K562 (cell line): ENCODE measurements at regions not wholly inside any gene's neighbourhood (a gene's known extent, or its start where the extent isn't known, plus 50 kb on each side); places are given as distances from the start of the nearest gene placed in this dataset.

Experiments
- ADNP ChIP-seq: fragments of 200-800 bp; sonication (Bioruptor generic); IDR thresholded peaks from 2 replicates; pipeline ENCODE4 v1.6.1; 2016; ENCODE audit warnings: missing genetic modification characterization, missing compliant biosample characterization
- ATF7 ChIP-seq: fragments of 450-650 bp; IDR thresholded peaks from 2 replicates; pipeline ENCODE4 v1.7.1; 2014; ENCODE audit warnings: mild to moderate bottlenecking, moderate library complexity
- GTF2F1 ChIP-seq: IDR thresholded peaks from 2 replicates; pipeline ENCODE4 v1.6.1; 2011; ENCODE audit warnings: low read depth, low read length, improper control_type of control experiment
- NELFE ChIP-seq: IDR thresholded peaks from 2 replicates; pipeline ENCODE4 v1.6.1; 2011; ENCODE audit warnings: mild to moderate bottlenecking; ENCODE audit not compliant: insufficient read depth, insufficient read length
- NFE2 ChIP-seq: IDR thresholded peaks from 2 replicates; pipeline ENCODE4 v1.6.1; 2014; ENCODE audit warnings: antibody characterized with exemption, low read depth
- NR2C1 ChIP-seq, 2 experiments: fragments of 450-650 bp; IDR thresholded peaks; 2 replicates each; pipeline ENCODE4 v1.6.1; 2017; ENCODE audit warnings: mild to moderate bottlenecking in 2 of 2, antibody characterized with exemption in 1 of 2, inconsistent platforms in 1 of 2, missing compliant biosample characterization in 1 of 2, missing genetic modification characterization in 1 of 2
- OTX1 ChIP-seq: fragments of 450-650 bp; formaldehyde crosslinking; IDR thresholded peaks from 2 replicates; pipeline ENCODE4 v1.4.0; 2022; ENCODE audit warnings: mild to moderate bottlenecking
- PHTF2 ChIP-seq: fragments of 250-450 bp; sonication (Bioruptor Pico); IDR thresholded peaks from 2 replicates; pipeline ENCODE4 v1.5.0; 2021; ENCODE audit warnings: mild to moderate bottlenecking
- RFX7 ChIP-seq: fragments of 250-450 bp; sonication (Bioruptor Pico); IDR thresholded peaks from 2 replicates; pipeline ENCODE4 v1.5.1; 2021; ENCODE audit warnings: mild to moderate bottlenecking
- SMARCB1 ChIP-seq: IDR thresholded peaks from 2 replicates; pipeline ENCODE4 v1.6.1; 2011; ENCODE audit warnings: improper control_type of control experiment, low read depth; ENCODE audit not compliant: insufficient read length
- TAF9B ChIP-seq: fragments of 450-650 bp; IDR thresholded peaks from 2 replicates; pipeline ENCODE4 v1.6.1; 2018; ENCODE audit warnings: mild to moderate bottlenecking; ENCODE audit not compliant: partially characterized antibody
- TAL1 ChIP-seq: fragments of 450-650 bp; IDR thresholded peaks from 2 replicates; pipeline ENCODE4 v1.6.1; 2016; ENCODE audit warnings: mild to moderate bottlenecking
- TOE1 ChIP-seq, 2 experiments: fragments of 450-650 bp in 1 of 2; sonication (generic) in 1 of 2; formaldehyde crosslinking in 1 of 2; IDR thresholded peaks; 2 replicates each; pipeline versions ENCODE4 v1.7.1 to v1.8.0; 2016 to 2022; ENCODE audit warnings: borderline replicate concordance in 2 of 2, mild to moderate bottlenecking in 2 of 2, antibody characterized with exemption in 1 of 2, inconsistent platforms in 1 of 2, low read depth in 1 of 2, missing genetic modification reagents in 1 of 2, moderate library complexity in 1 of 2
- YBX1 ChIP-seq: fragments of 450-650 bp; IDR thresholded peaks from 2 replicates; pipeline ENCODE4 v1.7.1; 2016; ENCODE audit warnings: mild to moderate bottlenecking
- ZBTB17 ChIP-seq: fragments of 450-650 bp; formaldehyde crosslinking; IDR thresholded peaks from 2 replicates; pipeline ENCODE4 v1.4.0; 2020; ENCODE audit warnings: mild to moderate bottlenecking
- ZBTB26 ChIP-seq: fragments of 450-650 bp; formaldehyde crosslinking; IDR thresholded peaks from 2 replicates; pipeline ENCODE4 v1.4.0; 2022; ENCODE audit warnings: missing genetic modification characterization
- ZNF121 ChIP-seq: sonication (generic); formaldehyde crosslinking; conservative IDR thresholded peaks from 2 replicates; pipeline ENCODE4 v1.8.0; 2022; ENCODE audit warnings: missing genetic modification reagents
- ZNF764 ChIP-seq: fragments of 250-450 bp; sonication (Bioruptor Pico); IDR thresholded peaks from 2 replicates; pipeline ENCODE4 v1.4.0; 2020; ENCODE audit warnings: low read depth, mild to moderate bottlenecking, moderate library complexity
- TF ChIP-seq, protein P1 (sequence below): fragments of 450-650 bp; IDR thresholded peaks from 2 replicates; pipeline ENCODE4 v1.6.1; 2018; ENCODE audit warnings: mild to moderate bottlenecking, low read depth; ENCODE audit not compliant: partially characterized antibody
- TF ChIP-seq, protein P2 (sequence below): IDR thresholded peaks from 2 replicates; pipeline ENCODE4 v1.6.1; 2011; ENCODE audit not compliant: insufficient read length; ENCODE audit errors: extremely low read depth
- TF ChIP-seq, protein P3 (sequence below): fragments of 250-450 bp; sonication (Bioruptor Pico); IDR thresholded peaks from 2 replicates; pipeline ENCODE4 v1.6.1; 2021; ENCODE audit warnings: mild to moderate bottlenecking
- TF ChIP-seq, protein P4 (sequence below): fragments of 450-650 bp; formaldehyde crosslinking; conservative IDR thresholded peaks from 2 replicates; pipeline ENCODE4 v1.4.0; 2022; ENCODE audit warnings: mild to moderate bottlenecking, missing genetic modification characterization

DNA sequence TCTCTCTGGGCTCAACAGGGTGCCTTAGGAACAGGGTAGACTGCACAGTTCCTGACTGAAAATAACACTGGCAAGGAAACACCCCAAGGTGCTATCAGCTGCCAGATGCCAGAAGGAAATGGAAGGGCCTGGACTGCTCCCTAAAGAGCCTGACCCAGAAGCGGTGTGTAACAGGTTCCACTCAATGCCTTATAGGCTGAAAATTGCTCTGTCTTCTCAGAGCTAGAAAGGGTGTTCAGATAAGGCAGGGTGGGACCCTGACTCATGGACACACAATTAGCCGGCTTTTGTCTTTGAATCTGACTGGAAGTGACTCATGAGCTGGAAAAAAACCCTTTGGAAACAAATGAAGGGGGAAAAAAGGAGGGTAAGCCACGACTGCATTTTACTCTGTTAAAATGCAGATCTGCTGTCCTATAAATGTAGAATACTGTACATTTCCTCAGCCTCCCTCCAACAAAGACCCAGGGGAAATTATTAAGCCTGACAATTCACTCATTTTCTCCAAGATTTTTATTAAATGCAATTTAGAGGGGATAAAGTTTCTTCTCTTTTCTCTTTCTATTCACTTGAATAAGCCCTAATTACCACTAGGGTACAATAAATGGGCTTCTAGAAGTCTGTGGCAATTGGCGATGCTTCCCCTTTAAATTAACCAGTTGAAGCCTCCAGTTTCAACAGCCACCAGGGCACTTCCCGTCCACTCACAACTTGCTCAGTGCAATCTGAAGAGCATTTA lies 160.2 kb upstream of the TBL1XR1 start (continued):
- TF ChIP-seq ADNP, result peak; percentile 79; the same call in 1 of the 2 replicates
- no peak for TF ChIP-seq SMARCB1
- peak; percentile 64 for TF ChIP-seq ATF7
- TF ChIP-seq ZNF121 (CRISPR knock-in tag), result no peak
- no peak for TF ChIP-seq PHTF2
- no peak for TF ChIP-seq NR2C1 (IDR thresholded peaks at IDR 0.05)
- TF ChIP-seq NR2C1 (tag; IDR thresholded peaks at IDR 0.05), result peak; percentile 31; the same call in 1 of the 2 replicates
- TF ChIP-seq GTF2F1, result no peak
- TF ChIP-seq, protein P1, sequence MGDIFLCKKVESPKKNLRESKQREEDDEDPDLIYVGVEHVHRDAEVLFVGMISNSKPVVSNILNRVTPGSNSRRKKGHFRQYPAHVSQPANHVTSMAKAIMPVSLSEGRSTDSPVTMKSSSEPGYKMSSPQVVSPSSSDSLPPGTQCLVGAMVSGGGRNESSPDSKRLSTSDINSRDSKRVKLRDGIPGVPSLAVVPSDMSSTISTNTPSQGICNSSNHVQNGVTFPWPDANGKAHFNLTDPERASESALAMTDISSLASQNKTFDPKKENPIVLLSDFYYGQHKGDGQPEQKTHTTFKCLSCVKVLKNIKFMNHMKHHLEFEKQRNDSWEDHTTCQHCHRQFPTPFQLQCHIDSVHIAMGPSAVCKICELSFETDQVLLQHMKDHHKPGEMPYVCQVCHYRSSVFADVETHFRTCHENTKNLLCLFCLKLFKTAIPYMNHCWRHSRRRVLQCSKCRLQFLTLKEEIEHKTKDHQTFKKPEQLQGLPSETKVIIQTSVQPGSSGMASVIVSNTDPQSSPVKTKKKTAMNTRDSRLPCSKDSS, result no peak
- TF ChIP-seq NELFE, result no peak
- TF ChIP-seq ZBTB17 (CRISPR knock-in tag), result no peak
- no peak for TF ChIP-seq ZNF764 (CRISPR knock-in tag)
- TF ChIP-seq NFE2, result peak; percentile 79
- TF ChIP-seq, protein P2, sequence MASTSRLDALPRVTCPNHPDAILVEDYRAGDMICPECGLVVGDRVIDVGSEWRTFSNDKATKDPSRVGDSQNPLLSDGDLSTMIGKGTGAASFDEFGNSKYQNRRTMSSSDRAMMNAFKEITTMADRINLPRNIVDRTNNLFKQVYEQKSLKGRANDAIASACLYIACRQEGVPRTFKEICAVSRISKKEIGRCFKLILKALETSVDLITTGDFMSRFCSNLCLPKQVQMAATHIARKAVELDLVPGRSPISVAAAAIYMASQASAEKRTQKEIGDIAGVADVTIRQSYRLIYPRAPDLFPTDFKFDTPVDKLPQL, result no peak
- peak; percentile 58 for TF ChIP-seq TAF9B
- TF ChIP-seq YBX1, result no peak
- TF ChIP-seq TOE1 (IDR thresholded peaks at IDR 0.05; ENCODE audit: borderline replicate concordance), result no peak; the same call in 1 of the 2 replicates
- no peak for TF ChIP-seq TOE1 (CRISPR knock-in tag; IDR thresholded peaks at IDR 0.05; ENCODE audit: borderline replicate concordance, low read depth)
- TF ChIP-seq, protein P3, sequence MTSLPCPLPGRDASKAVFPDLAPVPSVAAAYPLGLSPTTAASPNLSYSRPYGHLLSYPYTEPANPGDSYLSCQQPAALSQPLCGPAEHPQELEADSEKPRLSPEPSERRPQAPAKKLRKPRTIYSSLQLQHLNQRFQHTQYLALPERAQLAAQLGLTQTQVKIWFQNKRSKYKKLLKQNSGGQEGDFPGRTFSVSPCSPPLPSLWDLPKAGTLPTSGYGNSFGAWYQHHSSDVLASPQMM (CRISPR knock-in tag), result no peak
- TF ChIP-seq, protein P4, sequence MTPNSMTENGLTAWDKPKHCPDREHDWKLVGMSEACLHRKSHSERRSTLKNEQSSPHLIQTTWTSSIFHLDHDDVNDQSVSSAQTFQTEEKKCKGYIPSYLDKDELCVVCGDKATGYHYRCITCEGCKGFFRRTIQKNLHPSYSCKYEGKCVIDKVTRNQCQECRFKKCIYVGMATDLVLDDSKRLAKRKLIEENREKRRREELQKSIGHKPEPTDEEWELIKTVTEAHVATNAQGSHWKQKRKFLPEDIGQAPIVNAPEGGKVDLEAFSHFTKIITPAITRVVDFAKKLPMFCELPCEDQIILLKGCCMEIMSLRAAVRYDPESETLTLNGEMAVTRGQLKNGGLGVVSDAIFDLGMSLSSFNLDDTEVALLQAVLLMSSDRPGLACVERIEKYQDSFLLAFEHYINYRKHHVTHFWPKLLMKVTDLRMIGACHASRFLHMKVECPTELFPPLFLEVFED (CRISPR knock-in tag), result no peak
- TF ChIP-seq TAL1, result peak; percentile 59
- no peak for TF ChIP-seq OTX1 (CRISPR knock-in tag)
- no peak for TF ChIP-seq RFX7 (CRISPR knock-in tag)
- TF ChIP-seq ZBTB26 (CRISPR knock-in tag), result no peak
